ENCODE measurements at regions not wholly inside any gene's neighbourhood (a gene's known extent, or its start where the extent isn't known, plus 50 kb on each side); places are given as distances from the start of the nearest gene placed in this dataset.

GRCh38 chr5:29367176-29367833 is 1826.2 kb upstream of the CDH6 start:
- H3K4me3 ChIP-seq, result no peak overlapping the region
- intact Hi-C loops (cut with DNase I; ENCODE audit: low total_unique reads), result no loop called here
- no peaks in the 10 kb centered on the region for H3K4me1 ChIP-seq
- no peaks in the 10 kb centered on the region for H3K9me3 ChIP-seq
- H3K27me3 ChIP-seq, result no peaks in the 10 kb centered on the region
- WGBS, 2 donors, result 57 to 67% methylated on average over 5 of the region's 5 CpGs
- no peaks in the 10 kb centered on the region for H3K36me3 ChIP-seq (ENCODE audit: low read depth, missing control alignments)
- TF ChIP-seq POLR2A (IDR thresholded peaks at IDR 0.05) (no peak), CTCF (IDR thresholded peaks at IDR 0.05) (peak; percentile 27 to 47 (median 38))
- H3K27ac ChIP-seq, result no peak overlapping the region
- DNase-seq, result peak; percentile 54

GRCh38 chr5:29351170-29351569 is 1842.3 kb upstream of the CDH6 start:
- H3K27ac ChIP-seq, result no peak overlapping the region
- H3K36me3 ChIP-seq (ENCODE audit: low read depth, missing control alignments), result no peaks in the 10 kb centered on the region
- 86 to 88% methylated on average over 3 of the region's 3 CpGs for WGBS, 2 donors
- intact Hi-C loops (cut with DNase I; ENCODE audit: low total_unique reads), result no loop called here
- H3K4me1 ChIP-seq, result no peaks in the 10 kb centered on the region
- H3K27me3 ChIP-seq, result no peaks in the 10 kb centered on the region
- no peaks in the 10 kb centered on the region for H3K9me3 ChIP-seq
- no peak overlapping the region for H3K4me3 ChIP-seq
- no peak for DNase-seq
- no peak for TF ChIP-seq CTCF (IDR thresholded peaks at IDR 0.05)
- no peak for TF ChIP-seq POLR2A (IDR thresholded peaks at IDR 0.05)

GRCh38 chr5:29337030-29337429 is 1856.5 kb upstream of the CDH6 start:
- Histone ChIP-seq H3K27me3 (no peaks in the 10 kb centered on the region), H3K9me3 (no peaks in the 10 kb centered on the region), H3K36me3 (ENCODE audit: low read depth, missing control alignments) (no peaks in the 10 kb centered on the region), H3K4me3 (no peak overlapping the region), H3K4me1 (no peaks in the 10 kb centered on the region), H3K27ac (no peak overlapping the region)
- intact Hi-C loops (cut with DNase I; ENCODE audit: low total_unique reads), result no loop called here
- no peak for DNase-seq
- 75 to 79% methylated on average over 2 of the region's 2 CpGs for WGBS, 2 donors
- TF ChIP-seq POLR2A (IDR thresholded peaks at IDR 0.05), result no peak

DNA sequence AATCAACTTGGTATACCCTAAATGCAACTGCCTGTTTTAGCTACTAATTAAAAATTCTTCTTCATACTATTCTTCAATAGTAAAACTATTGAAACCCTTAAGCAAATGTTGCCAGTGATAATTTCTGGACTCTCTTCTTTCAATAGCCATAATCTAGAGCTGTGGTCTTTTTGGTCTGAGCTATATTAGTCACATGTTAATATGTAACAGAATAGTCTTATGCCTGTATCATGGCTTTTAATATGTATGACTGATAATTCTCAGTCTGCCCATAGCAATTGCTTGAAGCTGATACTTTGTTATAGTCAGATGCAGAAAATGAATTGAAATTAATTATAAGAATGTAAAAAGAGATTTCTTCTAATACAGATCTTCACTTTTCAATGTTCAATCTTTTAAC is 1871.9 kb upstream of the CDH6 start:
- H3K27ac ChIP-seq, result no peak overlapping the region
- no peaks in the 10 kb centered on the region for H3K9me3 ChIP-seq
- DNase-seq, result no peak
- intact Hi-C loops (cut with DNase I; ENCODE audit: low total_unique reads), result no loop called here
- H3K4me3 ChIP-seq, result no peak overlapping the region
- no peaks in the 10 kb centered on the region for H3K36me3 ChIP-seq (ENCODE audit: low read depth, missing control alignments)
- H3K27me3 ChIP-seq, result no peaks in the 10 kb centered on the region
- TF ChIP-seq POLR2A (IDR thresholded peaks at IDR 0.05), result no peak
- no peak for TF ChIP-seq CTCF (IDR thresholded peaks at IDR 0.05)
- no peaks in the 10 kb centered on the region for H3K4me1 ChIP-seq

GRCh38 chr5:29309359-29309758 is 1884.1 kb upstream of the CDH6 start:
- TF ChIP-seq CTCF (IDR thresholded peaks at IDR 0.05) (no peak), POLR2A (IDR thresholded peaks at IDR 0.05) (no peak)
- Histone ChIP-seq H3K4me1 (no peaks in the 10 kb centered on the region), H3K27me3 (no peaks in the 10 kb centered on the region), H3K36me3 (ENCODE audit: low read depth, missing control alignments) (no peaks in the 10 kb centered on the region), H3K4me3 (no peak overlapping the region), H3K9me3 (no peaks in the 10 kb centered on the region), H3K27ac (no peak overlapping the region)
- intact Hi-C loops (cut with DNase I; ENCODE audit: low total_unique reads), result no loop called here
- 76 to 87% methylated on average over 1 of the region's 1 CpG for WGBS, 2 donors
- no peak for DNase-seq

Measured in testis (tissue), 2 donors.